ENCODE measurements at regions not wholly inside any gene's neighbourhood (a gene's known extent, or its start where the extent isn't known, plus 50 kb on each side); places are given as distances from the start of the nearest gene placed in this dataset.

DNA sequence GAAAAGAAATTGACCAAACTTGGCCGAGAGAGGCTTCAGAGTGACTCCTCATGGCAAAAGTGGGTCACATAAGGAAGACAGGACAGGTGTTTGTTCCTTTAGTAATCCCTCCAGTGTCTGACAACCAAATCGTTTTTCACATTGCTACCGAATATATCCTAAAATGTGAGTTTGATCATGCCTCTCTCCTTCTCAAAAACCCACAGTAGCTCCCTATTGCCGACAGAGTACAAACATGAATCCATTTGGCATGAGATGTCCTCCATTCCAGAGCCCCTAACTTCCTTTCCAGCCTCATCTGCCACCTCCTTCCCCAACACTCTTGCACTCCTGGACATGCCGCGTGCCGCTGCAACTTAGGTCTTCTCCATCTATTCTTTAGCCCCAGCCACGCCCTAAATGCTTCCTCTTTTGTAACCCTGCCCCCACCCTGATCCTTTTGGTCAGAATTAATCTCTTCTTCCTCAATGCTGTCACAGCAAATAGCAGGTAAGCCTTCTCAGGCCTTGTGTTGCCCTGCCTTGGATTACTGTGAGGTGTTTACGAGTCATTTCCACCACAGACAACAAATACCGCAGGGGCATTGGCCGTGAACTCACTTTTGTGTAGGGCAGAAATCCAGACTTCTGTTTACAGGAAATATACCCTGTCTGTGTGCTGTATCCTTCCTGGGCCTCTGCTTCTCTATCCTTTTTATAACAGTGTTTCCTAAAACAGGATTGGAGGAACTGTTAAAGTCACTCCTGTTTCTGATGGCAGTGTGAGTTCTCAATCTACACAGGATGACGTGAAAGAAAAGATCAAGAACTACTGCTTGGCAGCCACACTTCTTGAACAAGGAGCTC is 66.0 kb upstream of the FTH1 start:
- TF ChIP-seq, protein P1, sequence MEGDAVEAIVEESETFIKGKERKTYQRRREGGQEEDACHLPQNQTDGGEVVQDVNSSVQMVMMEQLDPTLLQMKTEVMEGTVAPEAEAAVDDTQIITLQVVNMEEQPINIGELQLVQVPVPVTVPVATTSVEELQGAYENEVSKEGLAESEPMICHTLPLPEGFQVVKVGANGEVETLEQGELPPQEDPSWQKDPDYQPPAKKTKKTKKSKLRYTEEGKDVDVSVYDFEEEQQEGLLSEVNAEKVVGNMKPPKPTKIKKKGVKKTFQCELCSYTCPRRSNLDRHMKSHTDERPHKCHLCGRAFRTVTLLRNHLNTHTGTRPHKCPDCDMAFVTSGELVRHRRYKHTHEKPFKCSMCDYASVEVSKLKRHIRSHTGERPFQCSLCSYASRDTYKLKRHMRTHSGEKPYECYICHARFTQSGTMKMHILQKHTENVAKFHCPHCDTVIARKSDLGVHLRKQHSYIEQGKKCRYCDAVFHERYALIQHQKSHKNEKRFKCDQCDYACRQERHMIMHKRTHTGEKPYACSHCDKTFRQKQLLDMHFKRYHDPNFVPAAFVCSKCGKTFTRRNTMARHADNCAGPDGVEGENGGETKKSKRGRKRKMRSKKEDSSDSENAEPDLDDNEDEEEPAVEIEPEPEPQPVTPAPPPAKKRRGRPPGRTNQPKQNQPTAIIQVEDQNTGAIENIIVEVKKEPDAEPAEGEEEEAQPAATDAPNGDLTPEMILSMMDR (IDR thresholded peaks at IDR 0.05): no peak
- no peak for TF ChIP-seq POLR2A (IDR thresholded peaks at IDR 0.05)
